Activated CD8-positive, alpha-beta memory T cell treated with anti-CD3 and anti-CD28 coated beads, Interleukin-2, amount 50 U/mL, for 24 hours (primary cell): ENCODE measurements at regions not wholly inside any gene's neighbourhood (a gene's known extent, or its start where the extent isn't known, plus 50 kb on each side); places are given as distances from the start of the nearest gene placed in this dataset.

Experiments
- DNase-seq: peaks from one replicate; pipeline ENCODE4 v3.0.0-alpha.2; 2020; ENCODE audit errors: extremely low read depth

- no peak for DNase-seq
Measured at GRCh38 chr3:43207628-43208085, 78.7 kb upstream of the SNRK start.

- no peak for DNase-seq
Measured at GRCh38 chr3:43206632-43207031, 79.7 kb upstream of the SNRK start.

- no peak for DNase-seq
Measured at GRCh38 chr3:43206105-43206504, 80.2 kb upstream of the SNRK start.

- no peak for DNase-seq
Measured at GRCh38 chr3:43203022-43203421, 83.3 kb upstream of the SNRK start.

- DNase-seq = no peak
Measured at GRCh38 chr3:43201581-43201980, 84.8 kb upstream of the SNRK start.

GRCh38 chr3:43199645-43200306 is 86.6 kb upstream of the SNRK start:
- DNase-seq = no peak

GRCh38 chr3:43198791-43199644 is 87.3 kb upstream of the SNRK start:
- no peak for DNase-seq

- no peak for DNase-seq
Measured at GRCh38 chr3:43198301-43198700, 88.0 kb upstream of the SNRK start.

GRCh38 chr3:43197181-43197580 is 89.2 kb upstream of the SNRK start:
- DNase-seq = no peak

- DNase-seq = no peak
Measured at GRCh38 chr3:43196721-43197120, 89.6 kb upstream of the SNRK start.

- no peak for DNase-seq
Measured at GRCh38 chr3:43195115-43195498, 89.2 kb upstream of the POMGNT2 start.

- DNase-seq = no peak
Measured at GRCh38 chr3:43194490-43195114, 88.7 kb upstream of the POMGNT2 start.

- no peak for DNase-seq
Measured at GRCh38 chr3:43194069-43194468, 88.2 kb upstream of the POMGNT2 start.

GRCh38 chr3:43192028-43192427 is 86.1 kb upstream of the POMGNT2 start:
- DNase-seq = no peak

- DNase-seq = no peak
Measured at GRCh38 chr3:43191116-43191515, 85.2 kb upstream of the POMGNT2 start.

- no peak for DNase-seq
Measured at GRCh38 chr3:43190670-43191069, 84.8 kb upstream of the POMGNT2 start.

GRCh38 chr3:43187836-43188479 is 82.1 kb upstream of the POMGNT2 start:
- no peak for DNase-seq

GRCh38 chr3:43185983-43186314 is 80.1 kb upstream of the POMGNT2 start:
- no peak for DNase-seq

GRCh38 chr3:43185274-43185982 is 79.5 kb upstream of the POMGNT2 start:
- no peak for DNase-seq

- no peak for DNase-seq
Measured at GRCh38 chr3:43183456-43183855, 77.6 kb upstream of the POMGNT2 start.

GRCh38 chr3:43181202-43181821 is 75.4 kb upstream of the POMGNT2 start:
- peak; percentile 18 for DNase-seq
